GM19455 (cell line): ENCODE measurements at regions not wholly inside any gene's neighbourhood (a gene's known extent, or its start where the extent isn't known, plus 50 kb on each side); places are given as distances from the start of the nearest gene placed in this dataset.

ENCODE experiments used
- ATAC-seq: cut with Tn5 transposase; IDR thresholded peaks from one replicate; pipeline ENCODE4 v1.9.1; 2021; ENCODE audit not compliant: unreplicated experiment

GRCh38 chr13:22563272-22563671 is 617.5 kb upstream of the SGCG start:
- no peak for ATAC-seq

GRCh38 chr13:22569811-22570210 is 611.0 kb upstream of the SGCG start:
- no peak for ATAC-seq

- no peak for ATAC-seq
Measured at GRCh38 chr13:22589880-22590279, 590.9 kb upstream of the SGCG start.

- ATAC-seq, result no peak
Measured at GRCh38 chr13:22592515-22592914, 588.3 kb upstream of the SGCG start.

- no peak for ATAC-seq
Measured at GRCh38 chr13:22594041-22594440, 586.7 kb upstream of the SGCG start.

GRCh38 chr13:22596171-22596863 is 584.5 kb upstream of the SGCG start:
- no peak for ATAC-seq

- ATAC-seq, result no peak
Measured at GRCh38 chr13:22599156-22599555, 581.6 kb upstream of the SGCG start.

- ATAC-seq, result no peak
Measured at GRCh38 chr13:22618002-22618401, 562.8 kb upstream of the SGCG start.

- no peak for ATAC-seq
Measured at GRCh38 chr13:22625691-22626090, 555.1 kb upstream of the SGCG start.

- no peak for ATAC-seq
Measured at GRCh38 chr13:22629374-22629773, 551.4 kb upstream of the SGCG start.

GRCh38 chr13:22642088-22642487 is 538.7 kb upstream of the SGCG start:
- ATAC-seq, result no peak

GRCh38 chr13:22644941-22645340 is 535.8 kb upstream of the SGCG start:
- no peak for ATAC-seq

- no peak for ATAC-seq
Measured at GRCh38 chr13:22647156-22647850, 533.5 kb upstream of the SGCG start.

- ATAC-seq, result no peak
Measured at GRCh38 chr13:22648320-22648801, 532.4 kb upstream of the SGCG start.

GRCh38 chr13:22652796-22653195 is 528.0 kb upstream of the SGCG start:
- ATAC-seq, result no peak

- ATAC-seq, result no peak
Measured at GRCh38 chr13:22653866-22654265, 526.9 kb upstream of the SGCG start.

- ATAC-seq, result no peak
Measured at GRCh38 chr13:22655106-22655852, 525.5 kb upstream of the SGCG start.

GRCh38 chr13:22662771-22663170 is 518.0 kb upstream of the SGCG start:
- no peak for ATAC-seq

GRCh38 chr13:22665506-22665905 is 515.3 kb upstream of the SGCG start:
- ATAC-seq, result no peak

GRCh38 chr13:22690756-22691155 is 490.0 kb upstream of the SGCG start:
- ATAC-seq, result no peak

GRCh38 chr13:22693691-22694090 is 487.1 kb upstream of the SGCG start:
- ATAC-seq, result no peak

- ATAC-seq, result no peak
Measured at GRCh38 chr13:22696433-22696832, 484.3 kb upstream of the SGCG start.
